ENCODE measurements at regions not wholly inside any gene's neighbourhood (a gene's known extent, or its start where the extent isn't known, plus 50 kb on each side); places are given as distances from the start of the nearest gene placed in this dataset.

DNA sequence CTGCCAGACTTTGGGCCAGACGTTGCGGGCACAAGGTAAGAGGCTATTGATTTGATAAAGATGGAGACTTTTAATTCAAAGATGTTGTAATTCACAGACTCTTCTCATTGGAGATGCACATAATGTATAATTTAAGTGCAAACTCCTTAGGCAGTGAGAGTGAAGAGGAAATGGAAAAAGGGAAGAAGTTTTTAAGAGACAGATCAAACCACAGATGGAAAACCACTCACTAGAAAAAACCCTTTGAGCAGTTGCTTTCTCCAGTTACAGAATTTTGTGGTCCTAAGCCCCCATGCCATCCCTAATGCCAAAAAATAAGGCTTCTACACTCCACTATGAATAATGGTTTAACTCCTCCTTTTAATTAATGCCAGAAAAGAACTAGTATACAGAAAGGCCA is 977.1 kb upstream of the PRKX start:
- H3K4me3 Mint-ChIP-seq: no peak overlapping the region
- H3K9me3 ChIP-seq (ENCODE audit: control insufficient read depth, low read length, poor library complexity, severe bottlenecking): no peaks in the 10 kb centered on the region
- no peaks in the 10 kb centered on the region for H3K27me3 Mint-ChIP-seq
- H3K36me3 Mint-ChIP-seq (ENCODE audit: low read depth): no peaks in the 10 kb centered on the region
- no peak overlapping the region for H3K27ac Mint-ChIP-seq
- no peaks in the 10 kb centered on the region for H3K4me1 Mint-ChIP-seq
- ATAC-seq (no peak), DNase-seq (no peak)

DNA sequence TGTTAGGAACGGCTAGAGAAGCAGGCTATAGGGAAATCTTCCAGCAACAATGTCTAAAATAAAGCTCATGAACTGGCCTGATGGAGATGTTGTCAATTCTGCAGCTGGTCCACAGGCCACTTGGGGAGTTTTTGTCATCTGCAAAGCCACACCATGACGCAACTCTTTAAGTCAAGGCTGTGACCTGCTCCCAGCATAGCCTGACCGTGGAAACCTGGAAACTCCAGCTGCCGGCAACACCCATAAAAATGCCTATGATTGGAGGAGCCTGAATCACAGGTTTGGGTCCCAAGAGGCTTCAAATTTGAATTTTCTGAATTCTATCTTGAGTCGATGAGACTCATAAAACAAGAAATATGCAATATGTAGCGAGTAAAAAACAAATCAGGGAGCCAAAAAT is 969.2 kb upstream of the PRKX start:
- ATAC-seq (no peak), DNase-seq (no peak)
- no peaks in the 10 kb centered on the region for H3K27me3 Mint-ChIP-seq
- H3K36me3 Mint-ChIP-seq (ENCODE audit: low read depth): no peaks in the 10 kb centered on the region
- H3K9me3 ChIP-seq (ENCODE audit: control insufficient read depth, low read length, poor library complexity, severe bottlenecking): no peaks in the 10 kb centered on the region
- no peak overlapping the region for H3K4me3 Mint-ChIP-seq
- H3K4me1 Mint-ChIP-seq: no peaks in the 10 kb centered on the region
- H3K27ac Mint-ChIP-seq: no peak overlapping the region

DNA sequence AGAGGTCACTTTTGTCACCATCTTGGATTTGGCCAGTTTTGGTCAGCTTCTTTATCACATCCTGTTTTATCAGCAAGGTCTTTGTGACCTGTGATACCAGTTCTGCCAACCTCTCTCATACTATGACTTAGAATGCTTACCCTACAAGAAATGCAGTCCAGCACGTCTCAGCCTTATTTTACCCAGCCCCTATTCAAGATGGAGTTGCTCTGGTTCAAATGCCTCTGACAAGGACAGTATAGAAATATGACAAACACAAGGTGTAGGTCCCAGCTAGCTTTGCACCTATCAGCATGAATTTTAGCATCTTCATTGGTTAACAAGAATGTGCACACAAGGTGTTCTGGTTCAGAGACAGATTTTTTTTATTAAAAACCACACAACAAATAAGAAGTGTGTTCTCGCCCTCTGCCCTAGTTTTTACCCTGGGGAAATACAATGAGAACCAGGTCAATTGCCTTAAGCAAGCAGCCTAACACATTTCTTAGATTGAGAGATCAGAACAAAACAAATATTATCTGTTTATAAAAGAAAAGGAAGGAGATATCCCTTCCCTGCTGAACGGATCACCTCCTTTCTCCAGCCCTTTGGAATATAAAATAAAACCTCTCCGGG is 962.3 kb upstream of the PRKX start:
- H3K9me3 ChIP-seq (ENCODE audit: control insufficient read depth, low read length, poor library complexity, severe bottlenecking): no peaks in the 10 kb centered on the region
- no peaks in the 10 kb centered on the region for H3K27me3 Mint-ChIP-seq
- ATAC-seq: no peak
- DNase-seq: no peak
- no peaks in the 10 kb centered on the region for H3K4me1 Mint-ChIP-seq
- no peaks in the 10 kb centered on the region for H3K36me3 Mint-ChIP-seq (ENCODE audit: low read depth)
- H3K27ac Mint-ChIP-seq: no peak overlapping the region
- H3K4me3 Mint-ChIP-seq: no peak overlapping the region

DNA sequence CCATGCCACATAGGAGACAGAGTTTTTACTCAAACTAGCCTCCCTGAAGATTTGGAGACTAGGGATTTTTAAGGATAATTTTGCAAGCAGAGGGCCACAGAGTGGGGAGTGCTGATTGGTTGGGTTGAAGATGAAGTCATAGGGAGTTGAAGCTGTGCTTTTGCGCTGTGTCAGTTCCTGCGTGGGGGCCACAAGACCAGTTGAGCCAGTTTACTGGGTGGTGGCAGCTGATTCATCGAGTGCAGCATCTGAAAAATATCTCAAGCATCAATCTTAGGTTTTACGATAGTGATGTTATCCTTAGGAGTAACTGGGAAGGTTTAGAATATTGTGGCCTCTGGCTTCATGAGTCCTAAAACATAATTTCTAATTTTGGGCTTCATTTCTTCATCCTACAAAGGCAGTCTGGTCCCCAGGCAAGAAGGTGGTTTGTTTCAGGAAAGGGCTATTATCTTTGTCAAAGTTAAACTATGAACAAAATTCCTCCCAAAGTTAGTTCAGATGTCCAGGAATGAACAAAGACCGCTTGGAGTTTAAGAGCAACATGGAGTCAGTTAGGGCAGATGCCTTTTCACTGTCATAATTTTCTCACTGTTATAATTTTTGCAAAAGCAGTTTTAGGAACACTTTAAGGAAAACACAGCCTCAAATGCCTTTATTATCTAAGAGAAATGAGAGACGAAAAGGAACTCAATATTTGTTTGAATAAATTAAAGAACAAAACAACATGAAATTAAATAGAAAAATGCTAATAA is 960.8 kb upstream of the PRKX start:
- ATAC-seq: no peak
- H3K27me3 Mint-ChIP-seq: no peaks in the 10 kb centered on the region
- no peak overlapping the region for H3K4me3 Mint-ChIP-seq
- H3K36me3 Mint-ChIP-seq (ENCODE audit: low read depth): no peaks in the 10 kb centered on the region
- no peak for DNase-seq
- H3K4me1 Mint-ChIP-seq: no peaks in the 10 kb centered on the region
- H3K27ac Mint-ChIP-seq: no peak overlapping the region
- H3K9me3 ChIP-seq (ENCODE audit: control insufficient read depth, low read length, poor library complexity, severe bottlenecking): no peaks in the 10 kb centered on the region

DNA sequence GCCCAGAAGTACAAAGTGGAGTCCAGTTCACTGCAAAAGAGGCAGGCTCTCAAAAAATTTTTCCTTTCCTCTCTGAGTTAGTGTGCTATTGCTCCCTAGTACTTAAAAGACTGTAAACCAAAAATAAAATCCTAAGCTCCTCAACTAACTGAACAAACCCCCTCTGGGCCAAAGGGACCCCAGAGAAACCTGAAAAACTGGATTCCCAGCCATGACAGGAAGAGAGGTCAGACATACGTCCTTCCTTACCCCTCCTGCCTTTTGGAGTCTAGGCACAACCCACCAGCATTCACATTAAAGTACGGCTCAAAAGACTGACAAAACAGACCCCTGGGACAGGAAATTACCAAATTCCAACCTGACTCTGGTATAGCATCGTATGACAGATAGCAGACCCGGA is 957.9 kb upstream of the PRKX start:
- DNase-seq (no peak), ATAC-seq (no peak)
- no peaks in the 10 kb centered on the region for H3K36me3 Mint-ChIP-seq (ENCODE audit: low read depth)
- no peak overlapping the region for H3K27ac Mint-ChIP-seq
- no peaks in the 10 kb centered on the region for H3K27me3 Mint-ChIP-seq
- H3K4me1 Mint-ChIP-seq: no peaks in the 10 kb centered on the region
- no peaks in the 10 kb centered on the region for H3K9me3 ChIP-seq (ENCODE audit: control insufficient read depth, low read length, poor library complexity, severe bottlenecking)
- no peak overlapping the region for H3K4me3 Mint-ChIP-seq

DNA sequence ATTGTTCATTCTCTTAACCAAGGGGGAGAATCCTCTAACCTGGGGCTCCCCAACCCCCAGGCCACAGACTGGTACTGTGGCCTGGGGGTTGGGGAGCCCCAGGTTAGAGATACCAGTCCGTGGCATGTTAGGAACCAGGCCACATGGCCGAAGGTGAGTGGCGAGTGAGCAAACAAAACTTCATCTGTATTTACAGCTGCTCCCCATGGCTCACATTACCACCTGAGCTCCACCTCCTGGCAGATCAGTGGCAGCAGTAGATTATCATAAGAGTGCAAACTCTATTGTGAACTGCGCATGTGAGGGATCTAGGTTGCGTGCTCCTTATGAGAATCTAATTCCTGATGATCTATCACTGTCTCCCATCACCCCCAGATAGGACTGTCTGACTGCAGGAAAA is 957.2 kb upstream of the PRKX start:
- no peaks in the 10 kb centered on the region for H3K4me1 Mint-ChIP-seq
- no peak overlapping the region for H3K4me3 Mint-ChIP-seq
- H3K36me3 Mint-ChIP-seq (ENCODE audit: low read depth): no peaks in the 10 kb centered on the region
- no peaks in the 10 kb centered on the region for H3K9me3 ChIP-seq (ENCODE audit: control insufficient read depth, low read length, poor library complexity, severe bottlenecking)
- DNase-seq (no peak), ATAC-seq (no peak)
- H3K27me3 Mint-ChIP-seq: no peaks in the 10 kb centered on the region
- H3K27ac Mint-ChIP-seq: no peak overlapping the region

DNA sequence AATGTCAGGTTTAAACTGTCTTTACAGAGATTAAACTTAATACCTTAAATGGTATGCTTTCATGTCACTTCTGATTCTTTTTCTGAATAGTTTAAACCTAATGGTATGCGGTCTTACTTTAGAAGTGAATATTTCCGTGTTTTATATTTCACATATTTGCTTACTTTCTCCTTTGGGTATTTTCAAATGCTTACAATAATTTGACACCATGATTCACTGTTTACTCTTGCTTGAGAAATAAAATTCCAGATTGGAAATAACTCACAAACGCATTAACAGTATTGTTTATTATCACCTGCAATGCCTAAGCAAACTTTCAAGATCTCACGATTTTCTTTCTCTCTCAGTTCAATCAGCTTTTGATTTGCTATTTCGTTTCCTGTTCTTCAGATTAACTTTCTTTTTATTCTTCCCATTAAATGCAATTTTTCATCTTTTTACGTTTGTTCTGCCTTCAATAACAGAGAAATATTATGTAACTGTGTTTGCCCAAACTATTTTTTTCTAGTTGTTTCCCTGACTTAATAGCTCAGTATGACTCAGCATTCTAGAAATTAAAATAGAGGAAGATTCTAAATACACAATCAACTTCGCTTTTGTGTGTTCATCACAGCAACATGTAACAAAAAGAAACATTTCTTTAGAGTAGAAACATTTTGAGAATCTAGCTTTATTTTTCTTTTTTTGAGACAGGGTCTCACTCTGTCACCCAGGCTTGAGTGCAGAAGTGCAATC is 955.5 kb upstream of the PRKX start:
- Mint-ChIP-seq H3K27ac (no peak overlapping the region), H3K4me1 (no peaks in the 10 kb centered on the region), H3K4me3 (no peak overlapping the region), H3K36me3 (ENCODE audit: low read depth) (no peaks in the 10 kb centered on the region), H3K27me3 (no peaks in the 10 kb centered on the region)
- H3K9me3 ChIP-seq (ENCODE audit: control insufficient read depth, low read length, poor library complexity, severe bottlenecking): no peaks in the 10 kb centered on the region
- ATAC-seq: no peak
- no peak for DNase-seq

DNA sequence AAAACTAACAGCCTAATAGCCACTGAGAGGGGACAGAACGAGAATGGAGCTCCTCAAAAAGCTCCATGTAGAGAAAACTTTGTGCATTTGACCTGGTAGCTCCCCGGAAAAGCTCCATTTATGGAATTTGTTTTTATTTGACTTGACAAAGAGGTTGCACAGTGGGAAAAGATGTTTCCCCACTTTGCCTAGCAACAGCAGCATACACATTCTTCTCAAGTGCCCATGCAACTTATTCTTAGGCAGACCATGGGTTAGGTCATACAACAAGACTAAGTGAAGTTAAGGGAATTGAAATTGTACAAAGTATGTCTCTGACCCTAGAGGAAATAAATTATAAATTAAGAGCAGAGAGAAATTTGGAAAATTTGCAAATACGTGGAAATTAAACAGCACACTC is 949.6 kb upstream of the PRKX start:
- no peak overlapping the region for H3K4me3 Mint-ChIP-seq
- ATAC-seq (no peak), DNase-seq (no peak)
- no peak overlapping the region for H3K27ac Mint-ChIP-seq
- H3K9me3 ChIP-seq (ENCODE audit: control insufficient read depth, low read length, poor library complexity, severe bottlenecking): no peaks in the 10 kb centered on the region
- H3K36me3 Mint-ChIP-seq (ENCODE audit: low read depth): no peaks in the 10 kb centered on the region
- H3K4me1 Mint-ChIP-seq: no peaks in the 10 kb centered on the region
- H3K27me3 Mint-ChIP-seq: no peaks in the 10 kb centered on the region

DNA sequence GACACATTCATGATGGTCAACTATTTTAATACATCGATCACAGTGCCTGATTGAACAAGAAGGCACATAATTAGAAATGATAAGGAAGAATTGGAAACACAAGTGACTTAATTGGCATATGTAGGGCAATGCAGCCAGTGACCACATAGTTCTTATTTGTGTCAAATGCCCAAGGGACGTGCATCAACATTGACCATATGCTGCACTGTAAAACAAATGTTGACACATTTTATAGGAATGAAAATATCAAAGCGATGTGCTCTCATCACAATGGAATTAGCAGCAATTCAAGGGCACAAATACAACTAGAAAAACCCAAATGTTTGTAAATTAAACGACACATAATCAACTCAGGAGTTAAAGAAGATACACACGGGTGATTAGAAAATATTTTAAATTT is 948.3 kb upstream of the PRKX start:
- H3K4me1 Mint-ChIP-seq: no peaks in the 10 kb centered on the region
- no peak for ATAC-seq

DNA sequence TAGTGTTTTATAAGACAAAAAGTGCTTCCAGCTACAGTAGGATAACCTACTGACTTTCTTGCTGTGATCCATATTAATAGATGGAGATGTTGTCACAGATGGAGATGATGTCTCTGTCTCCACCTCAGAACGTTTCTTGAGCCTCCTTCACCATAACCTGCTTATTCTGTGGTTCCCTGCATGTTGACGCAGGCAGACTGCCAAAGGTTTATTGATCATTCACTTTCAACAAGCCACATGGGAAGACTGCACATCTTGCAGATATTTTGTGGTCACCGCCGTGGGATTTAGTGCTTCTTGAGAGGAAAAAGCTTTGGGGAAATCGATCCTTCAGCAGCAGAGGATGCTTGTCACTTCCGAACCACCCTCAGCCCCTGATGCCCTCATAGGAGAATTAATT is 943.0 kb upstream of the PRKX start:
- Mint-ChIP-seq H3K27ac (no peak overlapping the region), H3K27me3 (no peaks in the 10 kb centered on the region), H3K4me1 (no peaks in the 10 kb centered on the region), H3K36me3 (ENCODE audit: low read depth) (no peaks in the 10 kb centered on the region), H3K4me3 (no peak overlapping the region)
- H3K9me3 ChIP-seq (ENCODE audit: control insufficient read depth, low read length, poor library complexity, severe bottlenecking): no peaks in the 10 kb centered on the region
- ATAC-seq (no peak), DNase-seq (no peak)

More for the DNA sequence above, 948.3 kb upstream of the PRKX start:
- Mint-ChIP-seq H3K36me3 (ENCODE audit: low read depth) (no peaks in the 10 kb centered on the region), H3K27ac (no peak overlapping the region), H3K4me3 (no peak overlapping the region), H3K27me3 (no peaks in the 10 kb centered on the region)
- no peak for DNase-seq
- H3K9me3 ChIP-seq (ENCODE audit: control insufficient read depth, low read length, poor library complexity, severe bottlenecking): no peaks in the 10 kb centered on the region

DNA sequence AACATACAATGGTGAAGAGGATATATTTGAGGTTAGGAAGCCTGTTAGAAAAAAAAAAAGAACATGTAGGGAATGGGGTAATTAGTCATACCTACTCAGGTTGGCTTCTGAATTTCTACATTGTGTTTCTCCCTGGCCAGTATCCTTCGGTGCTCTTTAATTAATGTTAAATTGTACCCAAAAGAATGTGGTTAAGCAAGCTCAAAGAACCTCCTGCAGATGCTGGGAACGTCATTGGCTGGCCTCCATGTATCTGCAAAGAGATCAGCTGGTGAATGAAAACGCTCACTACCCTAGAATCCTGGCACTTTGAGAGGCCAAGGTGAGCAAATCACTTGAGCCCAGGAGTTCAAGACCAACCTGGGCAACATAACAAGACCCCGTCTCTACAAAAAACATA is 942.3 kb upstream of the PRKX start:
- no peak overlapping the region for H3K4me3 Mint-ChIP-seq
- DNase-seq: no peak
- no peaks in the 10 kb centered on the region for H3K27me3 Mint-ChIP-seq
- no peak overlapping the region for H3K27ac Mint-ChIP-seq
- no peaks in the 10 kb centered on the region for H3K4me1 Mint-ChIP-seq
- no peaks in the 10 kb centered on the region for H3K36me3 Mint-ChIP-seq (ENCODE audit: low read depth)
- no peak for ATAC-seq
- H3K9me3 ChIP-seq (ENCODE audit: control insufficient read depth, low read length, poor library complexity, severe bottlenecking): no peaks in the 10 kb centered on the region

DNA sequence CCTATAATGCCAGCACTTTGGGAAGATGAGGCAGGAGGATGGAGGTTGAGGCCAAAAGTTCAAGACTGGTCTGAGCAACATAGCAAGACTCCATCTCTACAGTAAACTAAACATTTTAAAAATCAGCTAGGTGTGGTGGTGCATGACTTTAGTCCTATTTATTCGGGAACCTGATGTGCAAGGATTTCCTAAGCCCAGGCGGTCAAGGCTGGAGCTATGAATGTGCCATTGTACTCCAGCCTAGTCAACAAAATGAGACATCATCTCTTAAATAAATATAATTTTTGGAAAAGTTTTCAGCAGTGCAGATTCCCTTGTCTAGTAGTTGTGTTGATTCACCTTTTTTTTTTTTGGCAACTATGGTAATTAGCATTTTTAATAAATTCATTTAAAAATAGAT is 928.7 kb upstream of the PRKX start:
- no peak overlapping the region for H3K4me3 Mint-ChIP-seq
- H3K27ac Mint-ChIP-seq: no peak overlapping the region
- no peaks in the 10 kb centered on the region for H3K27me3 Mint-ChIP-seq

DNA sequence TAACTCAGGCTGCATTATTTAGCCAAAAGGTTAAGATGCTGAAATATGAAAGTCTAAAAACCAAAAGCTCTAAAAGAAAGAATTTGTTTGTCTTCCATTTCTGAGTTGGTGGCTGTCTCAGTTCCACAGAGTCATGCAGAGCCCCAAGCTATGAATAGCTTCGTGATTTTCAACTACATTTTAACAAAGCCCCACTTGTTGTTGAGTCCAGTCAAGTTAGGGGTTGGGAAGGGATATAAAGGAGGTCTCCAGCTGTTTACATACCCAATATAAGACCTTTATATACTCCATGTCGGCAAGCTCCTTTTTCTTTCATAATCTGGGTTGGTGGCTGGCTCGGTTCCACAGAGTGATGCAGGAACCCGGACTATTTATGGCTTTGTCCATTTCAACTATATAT is 924.6 kb upstream of the PRKX start:
- H3K9me3 ChIP-seq (ENCODE audit: control insufficient read depth, low read length, poor library complexity, severe bottlenecking): no peaks in the 10 kb centered on the region
- H3K27ac Mint-ChIP-seq: no peak overlapping the region
- ATAC-seq: no peak
- H3K36me3 Mint-ChIP-seq (ENCODE audit: low read depth): no peaks in the 10 kb centered on the region
- no peak overlapping the region for H3K4me3 Mint-ChIP-seq
- H3K4me1 Mint-ChIP-seq: no peaks in the 10 kb centered on the region
- no peak for DNase-seq
- H3K27me3 Mint-ChIP-seq: no peaks in the 10 kb centered on the region

More for the DNA sequence above, 928.7 kb upstream of the PRKX start:
- no peaks in the 10 kb centered on the region for H3K36me3 Mint-ChIP-seq (ENCODE audit: low read depth)
- H3K4me1 Mint-ChIP-seq: no peaks in the 10 kb centered on the region
- no peak for DNase-seq
- ATAC-seq: no peak
- no peaks in the 10 kb centered on the region for H3K9me3 ChIP-seq (ENCODE audit: control insufficient read depth, low read length, poor library complexity, severe bottlenecking)

DNA sequence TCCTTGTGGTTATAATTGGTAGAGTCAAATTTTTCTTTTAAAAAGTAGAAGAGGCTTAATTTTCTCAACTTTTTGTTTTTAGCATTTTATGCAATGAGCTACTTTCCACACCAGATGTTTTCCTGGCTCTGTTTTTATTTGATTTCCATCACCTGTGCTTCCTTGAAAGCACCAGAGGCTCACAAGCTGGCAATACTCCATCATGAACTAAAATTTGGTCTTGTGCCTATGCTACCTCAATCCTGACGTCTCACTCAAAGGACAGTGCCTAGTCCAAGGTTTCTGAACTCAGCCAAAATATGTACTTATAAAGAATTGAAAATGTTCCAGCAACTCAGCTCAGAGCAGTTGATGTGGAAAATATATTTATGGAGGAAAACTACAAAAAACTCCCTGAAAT is 914.0 kb upstream of the PRKX start:
- no peaks in the 10 kb centered on the region for H3K4me1 Mint-ChIP-seq
- no peaks in the 10 kb centered on the region for H3K27me3 Mint-ChIP-seq
- ATAC-seq: no peak
- H3K36me3 Mint-ChIP-seq (ENCODE audit: low read depth): no peaks in the 10 kb centered on the region
- no peak overlapping the region for H3K4me3 Mint-ChIP-seq
- H3K9me3 ChIP-seq (ENCODE audit: control insufficient read depth, low read length, poor library complexity, severe bottlenecking): no peaks in the 10 kb centered on the region
- no peak for DNase-seq
- no peak overlapping the region for H3K27ac Mint-ChIP-seq
